ENCODE measurements at regions not wholly inside any gene's neighbourhood (a gene's known extent, or its start where the extent isn't known, plus 50 kb on each side); places are given as distances from the start of the nearest gene placed in this dataset.

DNA sequence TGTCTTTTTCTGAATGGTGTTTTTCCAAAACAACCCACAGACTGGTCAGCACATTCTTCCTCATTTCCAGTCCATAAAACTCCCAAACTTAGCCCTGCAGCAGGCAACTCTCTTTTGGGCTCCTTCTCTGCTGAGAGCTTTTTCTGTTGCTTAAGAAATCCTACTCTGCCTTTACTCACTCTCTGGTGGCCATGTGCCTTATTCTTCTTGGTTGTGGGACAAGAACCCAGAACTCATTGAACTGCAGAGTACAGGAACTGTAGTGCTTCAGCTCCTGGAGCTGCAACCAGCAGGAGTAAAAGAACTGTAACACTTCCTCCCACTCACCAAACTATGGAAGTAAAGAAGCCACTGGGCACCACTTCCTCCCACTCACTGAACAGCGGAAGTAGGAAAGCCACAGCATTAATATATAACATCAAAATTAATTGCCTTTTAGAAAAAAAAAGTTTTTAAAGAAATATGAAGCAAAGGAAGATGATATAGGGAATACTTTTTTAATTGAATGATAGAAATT, 864.1 kb upstream of the PCDH10 start:
- DNase-seq (ENCODE audit: low read depth, low spot score) (no peak), ATAC-seq (no peak)
- Histone ChIP-seq H3K4me2 (ENCODE audit: low read length) (no peak overlapping the region), H4K20me1 (ENCODE audit: insufficient read depth) (no peaks in the 10 kb centered on the region), H3K9ac (ENCODE audit: low read length) (no peak overlapping the region), H3K9me2 (ENCODE audit: insufficient read depth) (no peaks in the 10 kb centered on the region), H3K27ac (ENCODE audit: low read depth, low read length) (no peak overlapping the region), H3K79me2 (ENCODE audit: insufficient read depth, low read length) (no peaks in the 10 kb centered on the region), H3K9me3 (ENCODE audit: control insufficient read depth in 1 of 2, insufficient read depth in 1 of 2, low read depth in 1 of 2, low read length in 2 of 2) (peaks cover 0 to 7% of the 10 kb centered on the region in 2 experiments; a peak in 1 of 4 replicates), H2AFZ (ENCODE audit: low read depth, low read length, poor library complexity, severe bottlenecking) (no peak overlapping the region), H3K4me1 (ENCODE audit: control insufficient read depth in 1 of 2, insufficient read depth in 2 of 2, low read length in 2 of 2) (no peaks in the 10 kb centered on the region), H3K4me3 (replicated peaks in 1 of 2; ENCODE audit: low read depth in 1 of 2, low read length in 2 of 2) (no peak overlapping the region), H3K36me3 (ENCODE audit: control insufficient read depth in 1 of 2, insufficient read depth in 2 of 2, low read length in 2 of 2) (no peaks in the 10 kb centered on the region), H3K27me3 (ENCODE audit: insufficient read depth, low read length) (no peaks in the 10 kb centered on the region)
- BruUV-seq (replicated peaks), result no TSS peak
- ChIA-PET RAD21 (ENCODE audit: low non-redundant PET in 1 of 2, low total read pairs in 2 of 2, uncharacterized antibody in 2 of 2, unreplicated experiment in 2 of 2) (no interaction called here), POLR2A (no interaction called here), CTCF (interaction anchor here (0.5 kb wide), 1 partner anchor 669 kb away, joined by 4 read pairs; no protein-coding TSS in a partner anchor)
- intact Hi-C loops (cut with micrococcal nuclease), result no loop called here
- no peak for TF ChIP-seq TCF7L2 (IDR thresholded peaks at IDR 0.05; ENCODE audit: borderline replicate concordance, extremely low read depth, insufficient read depth, insufficient read length)

- intact Hi-C loops (cut with micrococcal nuclease), result no loop called here
- ATAC-seq (no peak), DNase-seq (ENCODE audit: low read depth, low spot score) (no peak)
- Histone ChIP-seq H3K27ac (ENCODE audit: low read depth, low read length) (no peak overlapping the region), H3K79me2 (ENCODE audit: insufficient read depth, low read length) (no peaks in the 10 kb centered on the region), H3K9me2 (ENCODE audit: insufficient read depth) (no peaks in the 10 kb centered on the region), H3K9me3 (ENCODE audit: control insufficient read depth in 1 of 2, insufficient read depth in 1 of 2, low read depth in 1 of 2, low read length in 2 of 2) (no peaks in the 10 kb centered on the region), H3K36me3 (ENCODE audit: control insufficient read depth in 1 of 2, insufficient read depth in 2 of 2, low read length in 2 of 2) (no peaks in the 10 kb centered on the region), H3K9ac (ENCODE audit: low read length) (no peak overlapping the region), H3K4me3 (replicated peaks in 1 of 2; ENCODE audit: low read depth in 1 of 2, low read length in 2 of 2) (no peak overlapping the region), H3K4me2 (ENCODE audit: low read length) (no peak overlapping the region), H4K20me1 (ENCODE audit: insufficient read depth) (no peaks in the 10 kb centered on the region), H3K27me3 (ENCODE audit: insufficient read depth, low read length) (no peaks in the 10 kb centered on the region), H3K4me1 (ENCODE audit: control insufficient read depth in 1 of 2, insufficient read depth in 2 of 2, low read length in 2 of 2) (no peaks in the 10 kb centered on the region), H2AFZ (ENCODE audit: low read depth, low read length, poor library complexity, severe bottlenecking) (no peak overlapping the region)
- TF ChIP-seq EZH2phosphoT487 (IDR thresholded peaks at IDR 0.05; ENCODE audit: borderline replicate concordance) (no peak), SRF (IDR thresholded peaks at IDR 0.05; ENCODE audit: low read depth) (no peak), CEBPB (IDR thresholded peaks at IDR 0.05; ENCODE audit: low read depth) (no peak), SP1 (IDR thresholded peaks at IDR 0.05; ENCODE audit: low read depth) (no peak), ATF3 (IDR thresholded peaks at IDR 0.05) (no peak), TCF7L2 (IDR thresholded peaks at IDR 0.05; ENCODE audit: borderline replicate concordance, extremely low read depth, insufficient read depth, insufficient read length) (no peak), EZH2 (IDR thresholded peaks at IDR 0.05) (no peak), POLR2AphosphoS5 (IDR thresholded peaks at IDR 0.05; ENCODE audit: low read depth, low read length) (no peak), SIN3A (IDR thresholded peaks at IDR 0.05; ENCODE audit: low read depth) (no peak), FOSL1 (IDR thresholded peaks at IDR 0.05; ENCODE audit: low read depth) (no peak), EGR1 (IDR thresholded peaks at IDR 0.05; ENCODE audit: low read depth) (no peak), RAD21 (IDR thresholded peaks at IDR 0.05; ENCODE audit: low read depth) (no peak), ZFX (IDR thresholded peaks at IDR 0.05) (no peak)
- TF ChIP-seq, protein P1, sequence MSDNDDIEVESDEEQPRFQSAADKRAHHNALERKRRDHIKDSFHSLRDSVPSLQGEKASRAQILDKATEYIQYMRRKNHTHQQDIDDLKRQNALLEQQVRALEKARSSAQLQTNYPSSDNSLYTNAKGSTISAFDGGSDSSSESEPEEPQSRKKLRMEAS (IDR thresholded peaks at IDR 0.05), result no peak
- TF ChIP-seq, protein P2, sequence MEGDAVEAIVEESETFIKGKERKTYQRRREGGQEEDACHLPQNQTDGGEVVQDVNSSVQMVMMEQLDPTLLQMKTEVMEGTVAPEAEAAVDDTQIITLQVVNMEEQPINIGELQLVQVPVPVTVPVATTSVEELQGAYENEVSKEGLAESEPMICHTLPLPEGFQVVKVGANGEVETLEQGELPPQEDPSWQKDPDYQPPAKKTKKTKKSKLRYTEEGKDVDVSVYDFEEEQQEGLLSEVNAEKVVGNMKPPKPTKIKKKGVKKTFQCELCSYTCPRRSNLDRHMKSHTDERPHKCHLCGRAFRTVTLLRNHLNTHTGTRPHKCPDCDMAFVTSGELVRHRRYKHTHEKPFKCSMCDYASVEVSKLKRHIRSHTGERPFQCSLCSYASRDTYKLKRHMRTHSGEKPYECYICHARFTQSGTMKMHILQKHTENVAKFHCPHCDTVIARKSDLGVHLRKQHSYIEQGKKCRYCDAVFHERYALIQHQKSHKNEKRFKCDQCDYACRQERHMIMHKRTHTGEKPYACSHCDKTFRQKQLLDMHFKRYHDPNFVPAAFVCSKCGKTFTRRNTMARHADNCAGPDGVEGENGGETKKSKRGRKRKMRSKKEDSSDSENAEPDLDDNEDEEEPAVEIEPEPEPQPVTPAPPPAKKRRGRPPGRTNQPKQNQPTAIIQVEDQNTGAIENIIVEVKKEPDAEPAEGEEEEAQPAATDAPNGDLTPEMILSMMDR (IDR thresholded peaks at IDR 0.05 in 2 of 3, conservative IDR thresholded peaks at IDR 0.05 in 1 of 3; ENCODE audit: borderline replicate concordance in 1 of 3, insufficient read depth in 1 of 3, low read depth in 2 of 3, low read length in 2 of 3), result no peak
- TF ChIP-seq, protein P3, sequence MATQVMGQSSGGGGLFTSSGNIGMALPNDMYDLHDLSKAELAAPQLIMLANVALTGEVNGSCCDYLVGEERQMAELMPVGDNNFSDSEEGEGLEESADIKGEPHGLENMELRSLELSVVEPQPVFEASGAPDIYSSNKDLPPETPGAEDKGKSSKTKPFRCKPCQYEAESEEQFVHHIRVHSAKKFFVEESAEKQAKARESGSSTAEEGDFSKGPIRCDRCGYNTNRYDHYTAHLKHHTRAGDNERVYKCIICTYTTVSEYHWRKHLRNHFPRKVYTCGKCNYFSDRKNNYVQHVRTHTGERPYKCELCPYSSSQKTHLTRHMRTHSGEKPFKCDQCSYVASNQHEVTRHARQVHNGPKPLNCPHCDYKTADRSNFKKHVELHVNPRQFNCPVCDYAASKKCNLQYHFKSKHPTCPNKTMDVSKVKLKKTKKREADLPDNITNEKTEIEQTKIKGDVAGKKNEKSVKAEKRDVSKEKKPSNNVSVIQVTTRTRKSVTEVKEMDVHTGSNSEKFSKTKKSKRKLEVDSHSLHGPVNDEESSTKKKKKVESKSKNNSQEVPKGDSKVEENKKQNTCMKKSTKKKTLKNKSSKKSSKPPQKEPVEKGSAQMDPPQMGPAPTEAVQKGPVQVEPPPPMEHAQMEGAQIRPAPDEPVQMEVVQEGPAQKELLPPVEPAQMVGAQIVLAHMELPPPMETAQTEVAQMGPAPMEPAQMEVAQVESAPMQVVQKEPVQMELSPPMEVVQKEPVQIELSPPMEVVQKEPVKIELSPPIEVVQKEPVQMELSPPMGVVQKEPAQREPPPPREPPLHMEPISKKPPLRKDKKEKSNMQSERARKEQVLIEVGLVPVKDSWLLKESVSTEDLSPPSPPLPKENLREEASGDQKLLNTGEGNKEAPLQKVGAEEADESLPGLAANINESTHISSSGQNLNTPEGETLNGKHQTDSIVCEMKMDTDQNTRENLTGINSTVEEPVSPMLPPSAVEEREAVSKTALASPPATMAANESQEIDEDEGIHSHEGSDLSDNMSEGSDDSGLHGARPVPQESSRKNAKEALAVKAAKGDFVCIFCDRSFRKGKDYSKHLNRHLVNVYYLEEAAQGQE (IDR thresholded peaks at IDR 0.05; ENCODE audit: low read depth), result no peak
- RAD21 ChIA-PET (ENCODE audit: low non-redundant PET in 1 of 2, low total read pairs in 2 of 2, uncharacterized antibody in 2 of 2, unreplicated experiment in 2 of 2), result no interaction called here
- POLR2A ChIA-PET, result no interaction called here
- BruUV-seq (replicated peaks), result no TSS peak
- CTCF ChIA-PET, result no interaction called here
These were observed 851.7 kb upstream of the PCDH10 start for GRCh38 chr4:132297346-132297745.
